ENCODE measurements at regions not wholly inside any gene's neighbourhood (a gene's known extent, or its start where the extent isn't known, plus 50 kb on each side); places are given as distances from the start of the nearest gene placed in this dataset.

- no peak for TF ChIP-seq CTCF (IDR thresholded peaks at IDR 0.05 in 4 of 5, conservative IDR thresholded peaks at IDR 0.05 in 1 of 5)
- TF ChIP-seq POLR2A (IDR thresholded peaks at IDR 0.05) = no peak
Measured at GRCh38 chr6:121896771-121897170, 461.3 kb downstream of the GJA1 start.
